Breast epithelium (tissue), 3 donors: ENCODE measurements at regions not wholly inside any gene's neighbourhood (a gene's known extent, or its start where the extent isn't known, plus 50 kb on each side); places are given as distances from the start of the nearest gene placed in this dataset.

Source experiments
- POLR2A ChIP-seq: fragments of 450-650 bp; IDR thresholded peaks from one replicate; pipeline ENCODE4 v1.6.1; 2016; ENCODE audit warnings: antibody characterized with exemption, mild to moderate bottlenecking, moderate library complexity
- POLR2AphosphoS5 ChIP-seq, 3 donors: sonication (generic); formaldehyde crosslinking; IDR thresholded peaks; one replicate each; pipeline ENCODE4 v1.6.1; 2017; ENCODE audit warnings: antibody characterized with exemption in 3 of 3
- TF ChIP-seq, protein P1 (sequence below), 3 donors: fragments of 450-650 bp; IDR thresholded peaks; one replicate each; pipeline ENCODE4 v1.5.1; 2016 to 2017; ENCODE audit warnings: antibody characterized with exemption in 3 of 3, mild to moderate bottlenecking in 3 of 3, moderate library complexity in 3 of 3

DNA sequence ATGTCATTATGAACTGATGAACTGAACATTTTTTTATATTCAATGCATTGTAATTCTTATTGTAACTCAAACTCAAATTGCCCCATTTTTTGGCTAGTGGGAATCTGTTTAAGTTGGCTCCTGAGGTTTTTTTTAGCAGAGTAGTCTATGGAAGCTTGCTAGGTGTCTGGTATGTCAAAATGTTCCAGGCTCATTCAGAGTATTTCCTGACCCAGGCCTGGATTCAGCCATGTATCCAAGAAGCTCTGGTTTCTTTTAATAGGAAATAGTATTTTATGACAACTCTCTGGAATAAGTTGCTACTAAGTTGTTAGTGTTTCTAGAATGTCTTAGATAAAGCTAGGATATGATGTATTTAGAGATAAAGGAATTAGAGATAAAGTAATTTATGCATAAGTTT, 288.0 kb downstream of the ARL4A start:
- TF ChIP-seq, protein P1, sequence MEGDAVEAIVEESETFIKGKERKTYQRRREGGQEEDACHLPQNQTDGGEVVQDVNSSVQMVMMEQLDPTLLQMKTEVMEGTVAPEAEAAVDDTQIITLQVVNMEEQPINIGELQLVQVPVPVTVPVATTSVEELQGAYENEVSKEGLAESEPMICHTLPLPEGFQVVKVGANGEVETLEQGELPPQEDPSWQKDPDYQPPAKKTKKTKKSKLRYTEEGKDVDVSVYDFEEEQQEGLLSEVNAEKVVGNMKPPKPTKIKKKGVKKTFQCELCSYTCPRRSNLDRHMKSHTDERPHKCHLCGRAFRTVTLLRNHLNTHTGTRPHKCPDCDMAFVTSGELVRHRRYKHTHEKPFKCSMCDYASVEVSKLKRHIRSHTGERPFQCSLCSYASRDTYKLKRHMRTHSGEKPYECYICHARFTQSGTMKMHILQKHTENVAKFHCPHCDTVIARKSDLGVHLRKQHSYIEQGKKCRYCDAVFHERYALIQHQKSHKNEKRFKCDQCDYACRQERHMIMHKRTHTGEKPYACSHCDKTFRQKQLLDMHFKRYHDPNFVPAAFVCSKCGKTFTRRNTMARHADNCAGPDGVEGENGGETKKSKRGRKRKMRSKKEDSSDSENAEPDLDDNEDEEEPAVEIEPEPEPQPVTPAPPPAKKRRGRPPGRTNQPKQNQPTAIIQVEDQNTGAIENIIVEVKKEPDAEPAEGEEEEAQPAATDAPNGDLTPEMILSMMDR (IDR thresholded peaks at IDR 0.05): no peak
- TF ChIP-seq POLR2AphosphoS5 (IDR thresholded peaks at IDR 0.05): no peak
- TF ChIP-seq POLR2A: no peak
